CD4-positive, alpha-beta T cell treated with Interleukin-2 at 100 ng/mL for 4 hours (primary cell): ENCODE measurements at regions not wholly inside any gene's neighbourhood (a gene's known extent, or its start where the extent isn't known, plus 50 kb on each side); places are given as distances from the start of the nearest gene placed in this dataset.

Experiments used
- DNase-seq: peaks from one replicate; pipeline ENCODE4 v3.0.0-alpha.2; 2020; ENCODE audit warnings: low spot score

DNA sequence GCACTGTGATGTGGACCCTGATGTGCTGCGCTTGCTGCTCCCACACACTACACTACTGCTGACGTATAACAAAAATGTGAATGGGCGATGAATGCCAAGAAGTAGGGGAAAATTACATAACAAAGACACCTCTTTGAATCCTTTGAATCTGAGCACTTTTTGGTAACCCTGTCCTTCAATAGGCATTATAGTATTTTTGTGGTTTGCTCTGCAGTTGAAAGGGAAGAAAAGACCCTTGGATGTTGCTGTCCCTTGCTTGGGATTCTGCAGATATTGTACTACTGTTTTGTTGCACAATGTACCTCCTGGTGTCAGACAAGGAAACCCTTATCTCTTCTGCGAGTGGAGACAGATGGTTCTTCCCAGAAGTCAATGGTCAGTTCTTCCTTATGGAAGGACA, 124.8 kb upstream of the UBE3A start:
- no peak for DNase-seq

DNA sequence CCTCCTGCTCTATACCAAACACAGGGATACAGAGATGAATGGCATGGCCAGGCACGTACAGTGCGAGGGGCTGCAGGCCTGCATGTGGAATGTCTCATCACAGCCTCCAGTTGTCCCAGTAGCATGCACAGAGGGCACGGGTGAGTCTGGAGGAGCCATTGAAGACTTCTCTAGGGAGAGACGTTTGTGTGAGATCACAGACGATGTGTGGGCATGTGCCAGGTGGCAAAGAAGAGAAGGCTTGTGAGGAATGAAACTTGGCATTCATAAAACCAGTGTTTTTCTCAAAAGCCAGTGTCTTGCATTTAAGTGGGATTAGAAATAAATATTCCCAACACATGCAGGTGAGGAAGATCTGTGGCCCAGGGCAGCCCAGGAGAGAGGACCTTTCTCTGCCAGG, 119.1 kb upstream of the UBE3A start:
- DNase-seq, result no peak

GRCh38 chr15:25556136-25556535, 117.3 kb upstream of the UBE3A start:
- DNase-seq, result no peak

- DNase-seq, result no peak
Measured at GRCh38 chr15:25554640-25555039, 115.8 kb upstream of the UBE3A start.

- no peak for DNase-seq
Measured at GRCh38 chr15:25548600-25548999, 109.8 kb upstream of the UBE3A start.

DNA sequence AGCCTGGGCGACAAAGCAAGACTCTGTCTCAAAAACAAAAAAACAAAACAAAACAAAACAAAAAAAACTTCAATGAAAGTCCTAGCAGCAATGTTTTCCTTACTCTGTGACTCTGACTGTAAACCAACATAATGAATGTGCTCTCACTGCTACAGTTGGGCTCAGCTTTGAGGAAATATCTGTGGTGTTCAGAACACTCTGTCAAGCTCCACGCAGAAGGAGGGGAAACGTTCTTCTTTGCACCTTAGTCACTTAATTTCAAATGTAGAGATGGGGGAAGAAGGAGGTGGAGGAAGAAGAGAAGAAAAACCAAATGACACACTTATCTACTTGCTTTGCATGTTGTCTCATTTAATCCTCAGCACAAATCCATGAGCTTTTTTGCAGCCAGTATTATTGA, 107.1 kb upstream of the UBE3A start:
- no peak for DNase-seq

GRCh38 chr15:25545017-25545416, 106.2 kb upstream of the UBE3A start:
- DNase-seq, result no peak

DNA sequence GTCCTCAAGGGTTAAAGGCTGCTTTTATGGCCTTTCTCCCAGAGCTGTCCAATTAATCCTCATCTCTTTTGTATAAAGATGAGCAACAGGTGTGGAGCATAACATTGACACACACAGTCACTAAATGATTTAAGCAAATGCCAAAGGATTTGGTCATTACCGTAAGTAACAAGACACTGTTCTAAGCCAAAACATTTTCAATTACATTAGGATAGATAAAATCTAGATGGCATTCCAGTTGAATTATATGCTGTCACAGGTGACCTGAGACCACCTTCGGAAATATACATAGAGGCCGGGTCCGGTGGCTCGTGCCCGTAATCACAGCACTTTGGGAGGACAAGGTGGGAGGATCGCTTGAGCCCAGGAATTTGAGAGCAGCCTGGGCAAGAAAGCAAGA, 105.3 kb upstream of the UBE3A start:
- DNase-seq, result no peak

- no peak for DNase-seq
Measured at GRCh38 chr15:25543196-25543595, 104.4 kb upstream of the UBE3A start.

- DNase-seq, result no peak
Measured at GRCh38 chr15:25541228-25541627, 102.4 kb upstream of the UBE3A start.

DNA sequence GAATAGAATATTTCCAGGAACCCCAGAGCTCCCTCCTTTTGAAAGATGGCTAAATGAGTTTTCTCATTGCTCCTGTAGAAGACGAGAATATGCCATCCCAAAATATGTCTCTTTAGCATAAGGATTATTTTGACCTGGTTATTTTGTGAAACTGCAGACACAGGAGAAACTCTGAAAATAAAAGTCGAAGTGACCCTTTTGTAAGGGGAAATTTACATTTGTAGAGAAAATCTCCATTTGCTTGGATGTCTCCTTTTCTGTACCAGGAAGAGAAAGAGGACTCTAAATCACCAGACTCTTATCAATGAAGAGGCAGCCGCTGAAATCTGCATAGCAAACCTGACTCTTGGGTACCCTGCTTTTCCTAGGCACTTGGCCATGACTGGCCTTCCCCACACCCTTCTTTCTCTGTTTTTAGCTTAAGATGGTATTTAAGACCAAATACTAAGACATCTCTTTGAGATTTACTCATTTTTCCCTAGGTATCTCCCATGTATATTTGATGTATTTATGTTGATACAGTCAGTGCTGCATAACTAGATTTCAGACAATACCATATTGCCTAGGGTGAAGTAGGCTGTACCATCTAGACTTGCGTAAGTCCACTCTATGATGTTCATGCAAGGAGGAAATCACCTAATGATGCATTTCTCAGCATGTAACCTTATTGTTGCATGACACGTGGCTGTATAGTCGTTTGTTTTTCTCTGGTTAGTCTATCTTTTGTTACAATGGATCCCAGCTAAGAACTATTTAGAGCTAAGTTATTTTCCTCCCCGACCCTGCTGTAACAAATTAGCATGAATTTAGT, 98.2 kb upstream of the UBE3A start:
- DNase-seq, result no peak

DNA sequence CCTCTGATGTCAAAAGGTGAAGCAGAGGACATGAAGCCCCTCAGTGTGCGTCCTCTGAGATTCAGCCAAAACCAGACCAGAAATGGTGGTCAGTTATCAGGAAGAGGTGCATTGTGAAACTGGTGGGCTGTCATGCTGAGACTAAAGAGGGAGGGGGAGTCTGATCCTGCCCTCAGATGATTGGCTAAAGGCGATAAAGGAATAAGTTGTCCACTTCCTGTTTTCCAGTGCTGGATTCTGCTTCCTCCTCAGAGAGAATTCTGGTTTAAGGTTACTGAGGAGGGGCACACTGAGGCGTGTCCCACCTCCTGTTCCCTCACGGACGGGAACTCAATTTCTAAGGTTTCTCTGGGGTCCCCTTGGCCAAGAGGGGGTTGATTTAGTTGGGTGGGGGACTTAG, 97.0 kb upstream of the UBE3A start:
- no peak for DNase-seq

DNA sequence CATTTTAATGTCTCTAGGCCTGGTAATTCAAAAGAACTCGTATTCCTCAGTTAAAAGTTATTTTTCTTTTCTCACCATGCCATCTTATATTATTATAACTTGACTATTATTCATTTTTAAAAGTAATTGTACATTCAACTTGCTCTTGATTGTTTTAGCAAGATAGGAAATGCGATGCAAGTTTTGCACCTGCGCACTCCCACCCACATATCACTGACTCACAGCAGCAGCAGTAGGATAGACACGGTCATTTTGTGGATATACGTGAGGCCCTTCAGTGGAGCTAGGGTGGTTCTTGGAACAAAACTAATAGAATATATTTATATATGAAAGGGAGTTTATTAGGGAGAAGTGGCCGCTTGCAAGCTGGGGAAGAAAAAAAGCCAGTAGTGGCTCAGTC, 95.5 kb upstream of the UBE3A start:
- no peak for DNase-seq

DNA sequence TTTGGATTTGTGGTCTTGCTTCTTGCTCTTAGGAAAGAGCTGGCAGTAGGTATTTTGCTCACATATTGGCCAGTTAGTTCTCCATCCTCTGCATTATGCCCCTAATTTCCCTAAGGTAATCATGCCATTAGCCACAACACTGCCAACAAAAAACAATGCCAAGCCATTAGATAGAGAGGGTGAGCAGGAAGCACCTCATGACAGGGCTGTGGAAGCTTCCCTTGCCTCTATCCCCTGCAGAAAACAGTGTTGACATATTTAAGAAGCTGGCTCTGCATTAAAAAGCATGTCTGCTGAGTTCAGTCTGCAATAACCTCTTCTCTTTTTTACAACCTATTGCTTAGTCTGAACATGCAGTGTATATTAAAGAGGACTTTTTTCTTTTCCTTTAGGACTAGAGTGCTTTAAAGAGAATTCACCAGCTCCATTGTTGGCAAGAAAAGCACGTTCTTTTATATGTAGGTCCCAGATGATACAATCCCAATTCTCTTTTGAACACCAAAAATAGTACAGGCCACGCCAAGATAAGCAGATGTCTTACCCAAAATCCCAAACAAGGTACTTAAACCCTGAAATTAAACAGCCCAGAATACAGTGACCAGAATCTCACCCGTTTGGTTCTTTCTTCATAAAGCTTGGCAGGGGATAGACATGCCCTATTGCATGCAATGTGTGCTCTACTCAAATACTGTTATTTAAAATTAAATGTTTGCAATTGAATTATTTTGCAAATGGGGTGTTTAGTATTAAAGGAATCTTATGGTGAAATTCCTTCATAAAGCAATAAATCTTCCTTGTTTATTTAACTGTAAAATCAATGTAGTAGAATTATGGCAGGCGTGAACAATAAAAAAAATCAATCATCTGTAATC, 93.7 kb upstream of the UBE3A start:
- no peak for DNase-seq

- no peak for DNase-seq
Measured at GRCh38 chr15:25529774-25530173, 91.0 kb upstream of the UBE3A start.

GRCh38 chr15:25527118-25527517, 88.3 kb upstream of the UBE3A start:
- no peak for DNase-seq

GRCh38 chr15:25525741-25526140, 86.9 kb upstream of the UBE3A start:
- DNase-seq, result no peak

GRCh38 chr15:25515633-25516032, 76.8 kb upstream of the UBE3A start:
- no peak for DNase-seq

DNA sequence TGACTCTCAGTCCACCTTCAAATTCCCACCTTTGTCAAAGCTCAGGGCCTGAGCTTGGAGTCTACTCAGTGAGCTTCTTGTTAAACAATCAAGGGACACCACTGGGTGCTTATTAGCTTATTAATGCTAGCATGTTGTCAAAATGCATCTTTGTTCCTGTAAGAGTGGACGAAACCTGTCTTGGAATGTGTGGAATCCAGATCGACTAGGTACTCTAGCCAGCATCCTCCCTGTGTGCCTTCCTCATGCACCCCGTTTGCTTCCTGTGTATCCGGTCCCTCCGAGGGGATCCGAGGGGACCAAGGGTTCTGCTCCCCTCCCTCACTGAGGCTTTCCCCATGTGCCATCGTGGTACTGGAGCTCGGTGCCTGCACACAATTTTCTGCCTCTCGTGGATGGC, 75.7 kb upstream of the UBE3A start:
- DNase-seq, result no peak

GRCh38 chr15:25512957-25513356, 74.1 kb upstream of the UBE3A start:
- DNase-seq, result no peak

DNA sequence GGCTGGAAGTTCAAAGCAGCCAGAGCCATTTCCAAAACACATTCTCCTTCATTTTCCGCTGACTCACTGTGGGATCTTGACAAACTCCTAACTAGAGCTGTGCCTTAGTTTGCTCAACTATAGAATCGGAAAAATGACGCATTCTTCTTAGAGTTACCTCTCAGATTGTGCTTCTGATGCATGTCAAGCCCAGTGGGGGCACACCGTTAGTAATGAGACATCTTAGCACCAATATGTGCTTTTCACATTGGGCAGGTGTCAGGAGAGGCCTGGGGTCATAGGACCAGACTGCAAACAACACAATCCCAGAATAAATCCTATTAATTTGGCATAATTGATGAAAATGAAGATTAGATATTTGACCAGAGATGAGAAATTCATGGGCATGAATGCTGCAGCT, 71.3 kb upstream of the UBE3A start:
- no peak for DNase-seq

- DNase-seq, result no peak
Measured at GRCh38 chr15:25509703-25510102, 70.9 kb upstream of the UBE3A start.

DNA sequence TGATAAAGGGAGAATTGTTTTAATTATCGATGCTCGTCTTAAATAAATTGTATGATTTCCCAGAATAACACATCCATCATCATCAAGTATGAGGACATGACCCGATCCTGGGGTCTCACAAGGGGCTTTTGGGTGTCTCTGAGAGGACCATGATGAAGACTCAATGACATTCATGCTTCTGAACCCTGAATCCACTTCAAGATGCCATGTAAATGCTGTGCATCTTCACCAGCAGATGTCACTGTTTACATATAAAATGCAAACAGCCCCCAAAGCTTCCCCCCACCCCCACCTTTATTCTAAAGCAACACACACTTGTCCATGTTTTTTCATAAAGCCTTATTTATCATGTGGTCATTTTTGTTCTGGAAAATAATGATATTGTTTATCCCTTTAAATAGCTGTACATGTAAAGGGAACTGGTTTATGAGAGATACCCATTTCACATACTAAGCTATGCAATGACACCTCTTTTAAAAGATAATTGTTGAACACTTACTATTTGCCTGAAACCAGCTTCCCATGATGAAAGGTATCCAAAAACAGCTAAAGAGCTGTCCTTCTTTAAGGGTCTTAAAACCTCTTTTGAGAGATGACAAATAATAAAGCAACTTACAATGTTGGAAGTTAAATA, 69.7 kb upstream of the UBE3A start:
- DNase-seq, result peak; percentile 0
